Posterior vena cava (tissue), 2 donors: ENCODE measurements at regions not wholly inside any gene's neighbourhood (a gene's known extent, or its start where the extent isn't known, plus 50 kb on each side); places are given as distances from the start of the nearest gene placed in this dataset.
"Not testable (repeated sequence)": the region's sequence is repeated elsewhere in the genome, so short reads cannot be mapped to it uniquely, and the experiment has no call there.

Experiments
- DNase-seq: peaks from one replicate; pipeline ENCODE4 v3.0.0-alpha.2; 2020; ENCODE audit warnings: low spot score
- intact Hi-C, 2 donors: fragments of 100-400 bp; cut with DNase I; formaldehyde crosslinking; loops; one replicate each; pipeline versions ENCODE4 v1.14.1 to v1.14.2; 2022 to 2023
- donor health status: DM: yes; HTN: yes; CAD: no.
- donor health status: DM: yes; HTN: yes; CAD: no.

GRCh38 chr20:2203436-2203835 lies 92.4 kb upstream of the TGM3 start:
- intact Hi-C loops = no loop called here
- DNase-seq = no peak

GRCh38 chr20:2204021-2204420 lies 91.8 kb upstream of the TGM3 start:
- DNase-seq = no peak
- intact Hi-C loops = no loop called here

- DNase-seq = peak; percentile 95
- intact Hi-C loops = no loop called here
Measured at GRCh38 chr20:2206957-2207769, 88.6 kb upstream of the TGM3 start.

- intact Hi-C loops = no loop called here
- no peak for DNase-seq
Measured at GRCh38 chr20:2207770-2208097, 88.1 kb upstream of the TGM3 start.

GRCh38 chr20:2208897-2209296 lies 86.9 kb upstream of the TGM3 start:
- intact Hi-C loops = no loop called here
- DNase-seq = no peak

- DNase-seq = peak; percentile 82
- intact Hi-C loops = loop anchor here in 1 of 2 donors (2.0 to 10.0 kb wide), 2 partner anchors 66 to 224 kb away; no protein-coding TSS in a partner anchor
Measured at GRCh38 chr20:2210646-2211552, 84.9 kb upstream of the TGM3 start.

GRCh38 chr20:2212456-2213015 lies 83.3 kb upstream of the TGM3 start:
- DNase-seq = no peak
- intact Hi-C loops = loop anchor here in 1 of 2 donors (10.0 kb wide), 1 partner anchor 222 kb away; no protein-coding TSS in a partner anchor

GRCh38 chr20:2213401-2213800 lies 82.4 kb upstream of the TGM3 start:
- no peak for DNase-seq
- intact Hi-C loops = loop anchor here in 1 of 2 donors (10.0 kb wide), 1 partner anchor 221 kb away; no protein-coding TSS in a partner anchor

- intact Hi-C loops = loop anchor here in 1 of 2 donors (10.0 kb wide), 1 partner anchor 217 kb away; no protein-coding TSS in a partner anchor
- no peak for DNase-seq
Measured at GRCh38 chr20:2217857-2218539, 77.8 kb upstream of the TGM3 start.

GRCh38 chr20:2219481-2220006 lies 76.3 kb upstream of the TGM3 start:
- DNase-seq = no peak
- intact Hi-C loops = loop anchor here in 1 of 2 donors (10.0 kb wide), 1 partner anchor 215 kb away; no protein-coding TSS in a partner anchor

- DNase-seq = no peak
- intact Hi-C loops = no loop called here
Measured at GRCh38 chr20:2220298-2220697, 75.5 kb upstream of the TGM3 start.

- DNase-seq = no peak
- intact Hi-C loops = no loop called here
Measured at GRCh38 chr20:2221921-2222320, 73.9 kb upstream of the TGM3 start.

- intact Hi-C loops = no loop called here
- DNase-seq = no peak
Measured at GRCh38 chr20:2223558-2224367, 72.0 kb upstream of the TGM3 start.

- no peak for DNase-seq
- intact Hi-C loops = no loop called here
Measured at GRCh38 chr20:2224368-2224639, 71.5 kb upstream of the TGM3 start.

- intact Hi-C loops, DNase-seq: not testable (repeated sequence)
Measured at GRCh38 chr20:2227285-2227684, 68.5 kb upstream of the TGM3 start.

GRCh38 chr20:2227861-2228260 lies 67.9 kb upstream of the TGM3 start:
- intact Hi-C loops = no loop called here
- DNase-seq = no peak

GRCh38 chr20:2228926-2229325 lies 66.9 kb upstream of the TGM3 start:
- intact Hi-C loops = no loop called here
- no peak for DNase-seq

GRCh38 chr20:2230726-2231488 lies 64.9 kb upstream of the TGM3 start:
- no peak for DNase-seq
- intact Hi-C loops = no loop called here
